ENCODE measurements at regions not wholly inside any gene's neighbourhood (a gene's known extent, or its start where the extent isn't known, plus 50 kb on each side); places are given as distances from the start of the nearest gene placed in this dataset. TPM values are rescaled to one million over a fixed set of nuclear protein-coding genes. Genes with fewer than 3 reads are reported as not detected.

GRCh38 chr5:121793791-121794190, 57.9 kb upstream of the FTMT start:
- Histone ChIP-seq H3K27me3 (ENCODE audit: control insufficient read depth, insufficient read depth, low read length) (no peaks in the 10 kb centered on the region), H3K36me3 (ENCODE audit: control insufficient read depth, insufficient read depth, low read length) (no peaks in the 10 kb centered on the region), H3K4me3 (ENCODE audit: low read depth, low read length) (no peak overlapping the region)
- no peak for TF ChIP-seq CTCF (IDR thresholded peaks at IDR 0.05; ENCODE audit: insufficient read depth, low read depth, low read length)
- ChIA-PET CTCF (interaction anchor here (0.7 kb wide), 1 partner anchor 10 kb away, joined by 3 read pairs; no protein-coding TSS in a partner anchor), POLR2A (no interaction called here)
- DNase-seq (ENCODE audit: low read depth), result no peak

GRCh38 chr5:121795511-121795910, 56.2 kb upstream of the FTMT start:
- H3K4me3 ChIP-seq (ENCODE audit: low read depth, low read length), result no peak overlapping the region
- no peaks in the 10 kb centered on the region for H3K27me3 ChIP-seq (ENCODE audit: control insufficient read depth, insufficient read depth, low read length)
- H3K36me3 ChIP-seq (ENCODE audit: control insufficient read depth, insufficient read depth, low read length), result no peaks in the 10 kb centered on the region
- ChIA-PET CTCF (no interaction called here), POLR2A (no interaction called here)
- TF ChIP-seq CTCF (IDR thresholded peaks at IDR 0.05; ENCODE audit: insufficient read depth, low read depth, low read length), result no peak
- DNase-seq (ENCODE audit: low read depth), result no peak

GRCh38 chr5:121797681-121798518, 53.8 kb upstream of the FTMT start:
- no peak for DNase-seq (ENCODE audit: low read depth)
- TF ChIP-seq CTCF (IDR thresholded peaks at IDR 0.05; ENCODE audit: insufficient read depth, low read depth, low read length), result no peak
- H3K4me3 ChIP-seq (ENCODE audit: low read depth, low read length), result no peak overlapping the region
- no peaks in the 10 kb centered on the region for H3K36me3 ChIP-seq (ENCODE audit: control insufficient read depth, insufficient read depth, low read length)
- H3K27me3 ChIP-seq (ENCODE audit: control insufficient read depth, insufficient read depth, low read length), result no peaks in the 10 kb centered on the region
- CTCF ChIA-PET, result no interaction called here
- POLR2A ChIA-PET, result no interaction called here

Small RNAs in the stretch of these regions (small RNA-seq; reads per million reads assigned to genes)
- gene AC010350.1 (ENCODE audit: insufficient read length, low read depth, low replicate concordance), result not detected
